Glutamatergic neuron (in vitro differentiated cells): ENCODE measurements at regions not wholly inside any gene's neighbourhood (a gene's known extent, or its start where the extent isn't known, plus 50 kb on each side); places are given as distances from the start of the nearest gene placed in this dataset.

Experiments
- DNase-seq: peaks from one replicate; pipeline ENCODE4 v3.0.0; 2022
- H3K27ac Mint-ChIP-seq: one replicate; pipeline ENCODE4 v1.8.0; 2020; ENCODE audit warnings: mild to moderate bottlenecking, mixed read lengths, inconsistent platforms; ENCODE audit not compliant: unreplicated experiment
- H3K27me3 Mint-ChIP-seq: one replicate; pipeline ENCODE4 v1.8.0; 2020; ENCODE audit warnings: mild to moderate bottlenecking, moderate library complexity, mixed read lengths, inconsistent platforms; ENCODE audit not compliant: unreplicated experiment
- H3K36me3 Mint-ChIP-seq: one replicate; pipeline ENCODE4 v1.8.0; 2020; ENCODE audit warnings: mild to moderate bottlenecking, mixed read lengths, inconsistent platforms; ENCODE audit not compliant: unreplicated experiment
- H3K4me1 Mint-ChIP-seq: one replicate; pipeline ENCODE4 v1.8.0; 2020; ENCODE audit warnings: mild to moderate bottlenecking, low read depth, mixed read lengths, inconsistent platforms; ENCODE audit not compliant: unreplicated experiment
- H3K4me3 Mint-ChIP-seq: one replicate; pipeline ENCODE4 v1.8.0; 2020; ENCODE audit warnings: mild to moderate bottlenecking, mixed read lengths, inconsistent platforms; ENCODE audit not compliant: unreplicated experiment
- H3K9me3 Mint-ChIP-seq: one replicate; pipeline ENCODE4 v1.8.0; 2020; ENCODE audit warnings: mild to moderate bottlenecking, moderate library complexity, mixed read lengths, inconsistent platforms; ENCODE audit not compliant: unreplicated experiment
- CTCF ChIP-seq: fragments of 200-600 bp; sonication (generic); IDR thresholded peaks from one replicate; pipeline ENCODE4 v1.5.0; 2021; ENCODE audit not compliant: partially characterized antibody, unreplicated experiment

DNA sequence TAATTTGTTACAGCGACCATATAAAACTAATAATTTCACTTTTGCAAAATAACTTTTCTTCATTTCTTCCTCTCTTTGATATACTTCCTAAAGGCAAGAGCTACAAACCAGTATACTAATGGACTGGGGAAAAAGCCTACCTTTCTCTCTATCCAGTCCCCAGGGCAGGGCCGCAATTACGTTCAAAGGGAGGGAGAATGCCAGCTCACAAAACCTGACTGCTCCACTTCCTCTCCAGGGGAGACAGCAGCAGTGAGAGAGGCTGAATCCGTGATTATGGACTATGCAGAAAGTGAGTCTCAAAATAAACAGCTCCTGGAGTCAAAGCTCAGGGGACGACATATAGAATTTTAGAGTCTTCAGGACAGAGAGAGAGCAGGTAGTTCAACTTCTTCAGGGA, 126.9 kb upstream of the HES1 start:
- Mint-ChIP-seq H3K36me3 (no peaks in the 10 kb centered on the region), H3K4me1 (peaks cover 13% of the 10 kb centered on the region), H3K27me3 (no peaks in the 10 kb centered on the region), H3K27ac (no peak overlapping the region), H3K9me3 (no peaks in the 10 kb centered on the region), H3K4me3 (no peak overlapping the region)
- no peak for TF ChIP-seq CTCF
- no peak for DNase-seq

GRCh38 chr3:194009892-194010533, 125.9 kb upstream of the HES1 start:
- Mint-ChIP-seq H3K36me3 (no peaks in the 10 kb centered on the region), H3K4me1 (peaks cover 10% of the 10 kb centered on the region), H3K4me3 (no peak overlapping the region), H3K27me3 (no peaks in the 10 kb centered on the region), H3K27ac (no peak overlapping the region), H3K9me3 (no peaks in the 10 kb centered on the region)
- no peak for DNase-seq
- no peak for TF ChIP-seq CTCF

DNA sequence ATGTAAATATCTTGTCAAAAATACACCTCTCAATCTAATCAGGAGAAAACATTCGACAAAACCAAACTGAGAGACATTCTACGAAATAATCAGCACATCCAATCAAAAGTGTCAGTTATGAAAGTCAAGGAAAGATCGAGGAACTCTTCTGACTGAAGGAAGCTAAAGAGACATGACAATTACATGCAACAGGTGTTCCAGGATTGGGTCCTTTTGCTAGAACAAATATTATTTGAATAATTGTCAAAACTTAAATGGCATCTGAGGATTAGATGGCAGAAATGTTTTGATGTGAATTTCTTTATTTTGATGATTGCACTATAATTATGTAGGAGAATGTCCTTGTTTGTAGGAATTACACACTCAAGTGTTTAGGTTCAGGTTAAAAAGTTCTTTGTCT, 124.1 kb upstream of the HES1 start:
- Mint-ChIP-seq H3K4me3 (no peak overlapping the region), H3K27ac (no peak overlapping the region), H3K4me1 (no peaks in the 10 kb centered on the region), H3K36me3 (no peaks in the 10 kb centered on the region), H3K27me3 (no peaks in the 10 kb centered on the region), H3K9me3 (no peaks in the 10 kb centered on the region)
- no peak for TF ChIP-seq CTCF
- DNase-seq = no peak

GRCh38 chr3:194013928-194014327, 122.0 kb upstream of the HES1 start:
- TF ChIP-seq CTCF = no peak
- no peaks in the 10 kb centered on the region for H3K27me3 Mint-ChIP-seq

DNA sequence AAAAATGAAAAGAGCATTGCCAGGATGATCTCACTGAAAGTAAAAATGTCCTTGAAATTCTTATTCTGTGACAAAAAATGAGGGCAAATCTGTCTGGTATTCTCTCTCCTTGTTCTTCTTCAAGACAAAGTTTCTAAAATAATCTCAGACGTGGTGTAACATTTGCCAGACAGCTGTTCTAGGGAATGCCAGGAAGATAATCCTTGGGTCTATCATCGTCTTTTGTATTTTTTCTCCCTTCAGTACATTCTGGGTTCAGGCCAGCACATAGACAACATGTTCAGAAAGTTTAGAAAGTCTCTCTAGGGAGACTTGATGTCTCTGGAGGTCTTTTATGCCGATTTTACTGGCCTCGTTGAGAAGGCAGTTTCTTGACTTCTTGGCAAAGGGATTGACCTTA, 121.2 kb upstream of the HES1 start:
- TF ChIP-seq CTCF = no peak
- Mint-ChIP-seq H3K27me3 (peaks cover 3% of the 10 kb centered on the region), H3K4me1 (peaks cover 2% of the 10 kb centered on the region), H3K36me3 (no peaks in the 10 kb centered on the region), H3K27ac (no peak overlapping the region), H3K9me3 (no peaks in the 10 kb centered on the region), H3K4me3 (no peak overlapping the region)
- no peak for DNase-seq

More at GRCh38 chr3:194013928-194014327, 122.0 kb upstream of the HES1 start:
- no peak overlapping the region for H3K27ac Mint-ChIP-seq
- H3K36me3 Mint-ChIP-seq = no peaks in the 10 kb centered on the region
- DNase-seq = no peak
- no peaks in the 10 kb centered on the region for H3K4me1 Mint-ChIP-seq
- H3K9me3 Mint-ChIP-seq = no peaks in the 10 kb centered on the region
- no peak overlapping the region for H3K4me3 Mint-ChIP-seq
